GM21526 (cell line): ENCODE measurements at regions not wholly inside any gene's neighbourhood (a gene's known extent, or its start where the extent isn't known, plus 50 kb on each side); places are given as distances from the start of the nearest gene placed in this dataset.

Experiments used
- ATAC-seq: cut with Tn5 transposase; IDR thresholded peaks from one replicate; pipeline ENCODE4 v1.9.1; 2021; ENCODE audit warnings: moderate library complexity; ENCODE audit not compliant: unreplicated experiment, low FRiP score

GRCh38 chr7:155896531-155897263 lies 84.4 kb upstream of the SHH start:
- ATAC-seq: no peak

GRCh38 chr7:155893664-155894063 lies 81.4 kb upstream of the SHH start:
- no peak for ATAC-seq

- no peak for ATAC-seq
These were observed 80.9 kb upstream of the SHH start for GRCh38 chr7:155893176-155893575.

- ATAC-seq: no peak
These were observed 77.6 kb upstream of the SHH start for GRCh38 chr7:155889636-155890511.

DNA sequence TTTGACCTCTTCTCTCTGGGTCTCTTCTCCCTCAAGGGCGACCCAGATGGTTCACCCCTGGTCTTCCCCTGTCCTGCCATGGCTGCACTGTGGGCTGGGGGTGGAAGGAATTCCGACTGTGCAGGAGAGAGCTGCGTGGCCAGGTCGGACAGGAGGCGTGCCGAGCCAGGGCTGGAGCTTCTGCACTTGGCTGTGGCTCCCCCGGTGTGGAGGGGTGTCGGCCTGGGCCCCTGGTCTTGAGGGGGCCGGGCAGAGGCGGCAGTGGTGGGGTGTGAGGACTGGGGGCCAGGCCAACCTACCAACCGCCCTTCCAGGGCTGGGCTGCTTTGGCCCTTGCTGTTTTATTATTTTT lies 74.9 kb upstream of the SHH start:
- no peak for ATAC-seq

- no peak for ATAC-seq
These were observed 74.3 kb upstream of the SHH start for GRCh38 chr7:155886391-155887173.

GRCh38 chr7:155885167-155886155 lies 73.2 kb upstream of the SHH start:
- ATAC-seq: no peak

GRCh38 chr7:155884225-155885166 lies 72.2 kb upstream of the SHH start:
- no peak for ATAC-seq

DNA sequence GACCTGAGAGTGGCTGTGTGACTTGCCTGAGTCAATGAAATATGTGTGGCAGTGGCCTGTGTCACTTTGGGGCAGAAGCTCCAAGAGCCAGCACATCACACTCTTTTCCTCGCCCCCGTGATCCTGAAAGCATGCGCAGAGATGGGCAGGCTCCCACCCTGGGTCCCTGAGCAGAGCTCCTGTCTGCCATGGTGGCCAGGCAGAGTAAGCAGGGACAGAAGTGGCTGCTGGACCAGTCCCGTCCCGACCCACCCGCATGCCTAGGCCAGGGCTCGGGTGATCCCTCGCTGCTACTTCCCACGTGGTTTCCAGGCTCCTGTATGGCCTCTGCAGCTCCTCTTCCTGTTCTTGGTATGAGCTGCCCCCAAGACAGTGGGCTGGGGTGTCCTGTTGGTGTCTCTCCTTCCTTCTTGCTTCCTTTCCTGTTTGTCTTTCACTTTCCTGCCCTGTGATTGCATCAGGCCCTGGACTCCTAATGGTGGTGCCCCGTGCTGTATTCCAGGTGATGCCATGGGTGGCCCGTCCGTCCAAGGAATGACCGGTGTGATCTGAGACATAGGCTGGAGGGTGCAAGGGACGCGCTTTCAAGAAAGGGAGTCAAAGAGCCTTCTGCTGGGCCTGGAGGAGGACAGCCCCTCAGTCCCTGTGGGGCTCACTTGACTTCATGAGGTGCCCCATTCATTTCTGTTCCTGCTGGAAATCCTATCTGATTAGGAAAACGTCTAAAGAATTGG lies 71.4 kb upstream of the SHH start:
- ATAC-seq: no peak

- no peak for ATAC-seq
These were observed 70.3 kb upstream of the SHH start for GRCh38 chr7:155882596-155882995.

- ATAC-seq: no peak
These were observed 69.4 kb upstream of the SHH start for GRCh38 chr7:155881471-155882350.

GRCh38 chr7:155880721-155881120 lies 68.5 kb upstream of the SHH start:
- no peak for ATAC-seq

- ATAC-seq: no peak
These were observed 67.3 kb upstream of the SHH start for GRCh38 chr7:155879592-155879991.

GRCh38 chr7:155878674-155879073 lies 66.4 kb upstream of the SHH start:
- ATAC-seq: no peak

DNA sequence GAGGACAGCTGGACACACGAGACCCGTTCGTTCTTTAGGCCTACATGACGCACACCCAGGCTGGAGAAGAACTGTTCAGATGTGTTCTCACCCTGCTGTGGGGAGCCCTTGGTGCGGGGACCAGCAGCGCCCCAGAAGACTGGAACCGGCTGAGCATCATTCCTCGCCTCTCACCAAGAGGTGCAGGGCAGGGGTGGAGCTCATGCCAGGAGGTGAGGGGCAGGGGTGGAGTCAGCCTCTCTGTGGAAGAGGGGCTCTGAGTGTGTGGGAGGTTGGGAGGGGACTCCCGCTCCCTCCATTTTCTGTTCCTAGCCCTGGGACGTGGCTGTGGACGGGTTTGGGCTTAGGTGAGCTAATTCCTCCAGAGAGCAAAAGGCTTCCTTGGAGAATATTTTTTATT lies 66.0 kb upstream of the SHH start:
- no peak for ATAC-seq

- ATAC-seq: no peak
These were observed 64.9 kb upstream of the SHH start for GRCh38 chr7:155877167-155877566.

- ATAC-seq: no peak
These were observed 62.1 kb upstream of the SHH start for GRCh38 chr7:155874411-155874810.
